ENCODE measurements at regions not wholly inside any gene's neighbourhood (a gene's known extent, or its start where the extent isn't known, plus 50 kb on each side); places are given as distances from the start of the nearest gene placed in this dataset.

- no peak overlapping the region for H3K27ac ChIP-seq (ENCODE audit: low read depth, low read length)
- H3K4me3 ChIP-seq (ENCODE audit: low read length in 3 of 3) = no peak overlapping the region
- no peaks in the 10 kb centered on the region for H3K9me3 ChIP-seq (ENCODE audit: control insufficient read depth in 3 of 3, low read length in 3 of 3)
- H3K4me1 ChIP-seq (ENCODE audit: control insufficient read depth in 3 of 3, insufficient read depth in 3 of 3, low read length in 3 of 3) = no peaks in the 10 kb centered on the region
- H3K36me3 ChIP-seq (ENCODE audit: control insufficient read depth in 3 of 3, insufficient read depth in 3 of 3, low read length in 3 of 3) = no peaks in the 10 kb centered on the region
- peaks cover 0 to 4% (median 0%) of the 10 kb centered on the region in 3 donors for H3K27me3 ChIP-seq (ENCODE audit: control insufficient read depth in 3 of 3, insufficient read depth in 3 of 3, low read length in 3 of 3)
- H3K9ac ChIP-seq (ENCODE audit: low read depth in 1 of 3, low read length in 3 of 3) = no peak overlapping the region
Measured at GRCh38 chr19:28012361-28012760, 1200.6 kb downstream of the UQCRFS1 start.

GRCh38 chr19:28010656-28011055 is 1202.3 kb downstream of the UQCRFS1 start:
- no peaks in the 10 kb centered on the region for H3K9me3 ChIP-seq (ENCODE audit: control insufficient read depth in 3 of 3, low read length in 3 of 3)
- no peak overlapping the region for H3K27ac ChIP-seq (ENCODE audit: low read depth, low read length)
- H3K27me3 ChIP-seq (ENCODE audit: control insufficient read depth in 3 of 3, insufficient read depth in 3 of 3, low read length in 3 of 3) = peaks cover 0 to 4% (median 0%) of the 10 kb centered on the region in 3 donors
- no peaks in the 10 kb centered on the region for H3K36me3 ChIP-seq (ENCODE audit: control insufficient read depth in 3 of 3, insufficient read depth in 3 of 3, low read length in 3 of 3)
- no peaks in the 10 kb centered on the region for H3K4me1 ChIP-seq (ENCODE audit: control insufficient read depth in 3 of 3, insufficient read depth in 3 of 3, low read length in 3 of 3)
- H3K9ac ChIP-seq (ENCODE audit: low read depth in 1 of 3, low read length in 3 of 3) = no peak overlapping the region
- no peak overlapping the region for H3K4me3 ChIP-seq (ENCODE audit: low read length in 3 of 3)

DNA sequence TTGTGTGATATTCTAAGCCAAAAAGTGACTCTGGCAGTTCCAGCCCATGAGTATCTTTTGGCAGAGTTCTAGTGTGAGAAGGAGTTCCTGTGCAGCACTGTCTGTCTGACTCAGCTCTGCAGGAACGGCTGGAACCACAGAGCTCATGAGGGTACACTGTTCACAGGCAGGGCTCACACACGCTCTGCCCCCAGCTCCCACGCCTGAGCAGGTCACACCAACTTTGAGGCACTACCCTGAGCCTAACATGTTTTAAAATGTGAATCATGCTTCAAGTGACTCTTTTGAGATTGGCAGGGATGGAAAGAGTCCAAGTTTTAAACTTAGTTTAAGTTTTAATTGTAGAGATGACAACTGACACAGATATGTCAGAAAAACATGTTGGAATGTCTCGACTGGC is 1203.3 kb downstream of the UQCRFS1 start:
- Histone ChIP-seq H3K9me3 (ENCODE audit: control insufficient read depth in 3 of 3, low read length in 3 of 3) (no peaks in the 10 kb centered on the region), H3K27me3 (ENCODE audit: control insufficient read depth in 3 of 3, insufficient read depth in 3 of 3, low read length in 3 of 3) (peaks cover 0 to 4% (median 0%) of the 10 kb centered on the region in 3 donors), H3K4me1 (ENCODE audit: control insufficient read depth in 3 of 3, insufficient read depth in 3 of 3, low read length in 3 of 3) (no peaks in the 10 kb centered on the region), H3K36me3 (ENCODE audit: control insufficient read depth in 3 of 3, insufficient read depth in 3 of 3, low read length in 3 of 3) (no peaks in the 10 kb centered on the region), H3K27ac (ENCODE audit: low read depth, low read length) (no peak overlapping the region), H3K4me3 (ENCODE audit: low read length in 3 of 3) (no peak overlapping the region), H3K9ac (ENCODE audit: low read depth in 1 of 3, low read length in 3 of 3) (no peak overlapping the region)

DNA sequence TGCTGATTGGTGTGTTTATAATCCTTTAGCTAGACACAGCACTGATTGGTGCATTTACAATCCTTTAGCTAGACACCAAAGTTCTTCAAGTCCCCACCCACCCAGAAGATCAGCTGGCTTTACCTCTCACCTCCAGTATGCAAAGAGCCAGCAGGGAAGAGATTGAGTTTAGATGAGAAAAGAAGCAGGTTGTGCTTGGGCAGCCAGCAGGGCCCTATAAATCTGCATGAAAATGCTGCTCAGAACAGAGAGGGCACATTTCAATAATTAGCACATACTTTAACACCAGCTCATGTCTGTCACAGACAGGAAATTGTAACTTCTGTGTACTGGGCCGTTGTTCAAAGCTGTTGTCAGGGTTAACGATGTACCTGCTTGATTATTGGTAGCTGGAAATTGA is 1204.3 kb downstream of the UQCRFS1 start:
- no peaks in the 10 kb centered on the region for H3K9me3 ChIP-seq (ENCODE audit: control insufficient read depth in 3 of 3, low read length in 3 of 3)
- H3K27me3 ChIP-seq (ENCODE audit: control insufficient read depth in 3 of 3, insufficient read depth in 3 of 3, low read length in 3 of 3) = peaks cover 0 to 4% (median 0%) of the 10 kb centered on the region in 3 donors
- no peak overlapping the region for H3K9ac ChIP-seq (ENCODE audit: low read depth in 1 of 3, low read length in 3 of 3)
- H3K4me3 ChIP-seq (ENCODE audit: low read length in 3 of 3) = no peak overlapping the region
- H3K4me1 ChIP-seq (ENCODE audit: control insufficient read depth in 3 of 3, insufficient read depth in 3 of 3, low read length in 3 of 3) = no peaks in the 10 kb centered on the region
- H3K27ac ChIP-seq (ENCODE audit: low read depth, low read length) = no peak overlapping the region
- H3K36me3 ChIP-seq (ENCODE audit: control insufficient read depth in 3 of 3, insufficient read depth in 3 of 3, low read length in 3 of 3) = no peaks in the 10 kb centered on the region

- no peaks in the 10 kb centered on the region for H3K9me3 ChIP-seq (ENCODE audit: control insufficient read depth in 3 of 3, low read length in 3 of 3)
- no peaks in the 10 kb centered on the region for H3K27me3 ChIP-seq (ENCODE audit: control insufficient read depth in 3 of 3, insufficient read depth in 3 of 3, low read length in 3 of 3)
- no peaks in the 10 kb centered on the region for H3K4me1 ChIP-seq (ENCODE audit: control insufficient read depth in 3 of 3, insufficient read depth in 3 of 3, low read length in 3 of 3)
- H3K27ac ChIP-seq (ENCODE audit: low read depth, low read length) = no peak overlapping the region
- no peak overlapping the region for H3K9ac ChIP-seq (ENCODE audit: low read depth in 1 of 3, low read length in 3 of 3)
- H3K4me3 ChIP-seq (ENCODE audit: low read length in 3 of 3) = no peak overlapping the region
- no peaks in the 10 kb centered on the region for H3K36me3 ChIP-seq (ENCODE audit: control insufficient read depth in 3 of 3, insufficient read depth in 3 of 3, low read length in 3 of 3)
Measured at GRCh38 chr19:28003543-28003942, 1209.4 kb downstream of the UQCRFS1 start.

DNA sequence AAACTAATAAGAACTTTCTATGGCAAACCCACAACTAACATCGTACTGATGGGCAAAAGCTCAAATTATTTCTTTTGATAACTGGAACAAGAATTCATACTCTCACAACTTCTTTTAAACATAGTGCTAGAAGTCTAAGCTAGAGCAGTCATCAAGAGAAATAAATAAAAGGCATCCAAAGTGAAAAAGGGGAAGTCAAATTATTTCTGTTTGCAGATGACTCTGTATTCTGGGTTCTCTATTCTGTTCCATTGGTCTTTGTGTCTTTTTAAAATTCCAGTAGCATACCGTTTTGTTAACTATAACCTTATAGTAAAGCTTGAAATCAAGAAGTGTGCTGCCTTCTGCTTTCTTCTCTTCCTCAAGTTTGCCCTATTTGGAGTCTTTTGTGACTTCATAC is 1215.9 kb downstream of the UQCRFS1 start:
- no peaks in the 10 kb centered on the region for H3K27me3 ChIP-seq (ENCODE audit: control insufficient read depth in 3 of 3, insufficient read depth in 3 of 3, low read length in 3 of 3)
- H3K4me1 ChIP-seq (ENCODE audit: control insufficient read depth in 3 of 3, insufficient read depth in 3 of 3, low read length in 3 of 3) = no peaks in the 10 kb centered on the region
- no peaks in the 10 kb centered on the region for H3K36me3 ChIP-seq (ENCODE audit: control insufficient read depth in 3 of 3, insufficient read depth in 3 of 3, low read length in 3 of 3)
- no peak overlapping the region for H3K9ac ChIP-seq (ENCODE audit: low read depth in 1 of 3, low read length in 3 of 3)
- H3K4me3 ChIP-seq (ENCODE audit: low read length in 3 of 3) = no peak overlapping the region
- no peaks in the 10 kb centered on the region for H3K9me3 ChIP-seq (ENCODE audit: control insufficient read depth in 3 of 3, low read length in 3 of 3)
- H3K27ac ChIP-seq (ENCODE audit: low read depth, low read length) = no peak overlapping the region

- Histone ChIP-seq H3K27me3 (ENCODE audit: control insufficient read depth in 3 of 3, insufficient read depth in 3 of 3, low read length in 3 of 3) (no peaks in the 10 kb centered on the region), H3K4me3 (ENCODE audit: low read length in 3 of 3) (no peak overlapping the region), H3K9ac (ENCODE audit: low read depth in 1 of 3, low read length in 3 of 3) (no peak overlapping the region), H3K27ac (ENCODE audit: low read depth, low read length) (no peak overlapping the region), H3K36me3 (ENCODE audit: control insufficient read depth in 3 of 3, insufficient read depth in 3 of 3, low read length in 3 of 3) (no peaks in the 10 kb centered on the region), H3K4me1 (ENCODE audit: control insufficient read depth in 3 of 3, insufficient read depth in 3 of 3, low read length in 3 of 3) (no peaks in the 10 kb centered on the region), H3K9me3 (ENCODE audit: control insufficient read depth in 3 of 3, low read length in 3 of 3) (no peaks in the 10 kb centered on the region)
Measured at GRCh38 chr19:27993619-27994570, 1219.1 kb downstream of the UQCRFS1 start.

GRCh38 chr19:27986299-27986698 is 1226.7 kb downstream of the UQCRFS1 start:
- no peak overlapping the region for H3K9ac ChIP-seq (ENCODE audit: low read depth in 1 of 3, low read length in 3 of 3)
- no peaks in the 10 kb centered on the region for H3K27me3 ChIP-seq (ENCODE audit: control insufficient read depth in 3 of 3, insufficient read depth in 3 of 3, low read length in 3 of 3)
- H3K27ac ChIP-seq (ENCODE audit: low read depth, low read length) = no peak overlapping the region
- no peaks in the 10 kb centered on the region for H3K4me1 ChIP-seq (ENCODE audit: control insufficient read depth in 3 of 3, insufficient read depth in 3 of 3, low read length in 3 of 3)
- no peaks in the 10 kb centered on the region for H3K9me3 ChIP-seq (ENCODE audit: control insufficient read depth in 3 of 3, low read length in 3 of 3)
- H3K4me3 ChIP-seq (ENCODE audit: low read length in 3 of 3) = no peak overlapping the region
- no peaks in the 10 kb centered on the region for H3K36me3 ChIP-seq (ENCODE audit: control insufficient read depth in 3 of 3, insufficient read depth in 3 of 3, low read length in 3 of 3)

- Histone ChIP-seq H3K36me3 (ENCODE audit: control insufficient read depth in 3 of 3, insufficient read depth in 3 of 3, low read length in 3 of 3) (no peaks in the 10 kb centered on the region), H3K4me1 (ENCODE audit: control insufficient read depth in 3 of 3, insufficient read depth in 3 of 3, low read length in 3 of 3) (no peaks in the 10 kb centered on the region), H3K27me3 (ENCODE audit: control insufficient read depth in 3 of 3, insufficient read depth in 3 of 3, low read length in 3 of 3) (no peaks in the 10 kb centered on the region), H3K9me3 (ENCODE audit: control insufficient read depth in 3 of 3, low read length in 3 of 3) (no peaks in the 10 kb centered on the region), H3K27ac (ENCODE audit: low read depth, low read length) (no peak overlapping the region), H3K9ac (ENCODE audit: low read depth in 1 of 3, low read length in 3 of 3) (no peak overlapping the region), H3K4me3 (ENCODE audit: low read length in 3 of 3) (no peak overlapping the region)
Measured at GRCh38 chr19:27975419-27976005, 1237.4 kb downstream of the UQCRFS1 start.

DNA sequence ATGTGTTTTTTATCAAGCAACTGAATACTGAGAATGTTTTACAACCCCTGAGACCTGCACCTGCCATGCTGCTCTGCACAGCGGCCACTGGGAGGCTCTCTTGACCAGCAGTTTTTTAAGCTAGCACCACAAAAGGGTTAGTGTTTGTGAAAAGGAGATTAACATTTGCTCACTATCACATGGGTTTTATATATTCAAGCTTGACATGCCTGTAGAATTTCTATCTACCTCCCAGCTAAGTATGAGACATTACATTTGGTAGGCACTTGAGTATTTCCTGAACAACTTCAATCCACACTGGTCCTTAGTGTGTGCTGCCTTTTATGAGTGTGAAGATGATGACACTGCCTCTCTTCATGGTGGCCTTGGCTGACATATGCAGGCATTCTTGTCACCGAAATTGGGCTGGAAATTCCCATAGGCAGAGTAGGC is 1238.9 kb downstream of the UQCRFS1 start:
- Histone ChIP-seq H3K4me1 (ENCODE audit: control insufficient read depth in 3 of 3, insufficient read depth in 3 of 3, low read length in 3 of 3) (no peaks in the 10 kb centered on the region), H3K36me3 (ENCODE audit: control insufficient read depth in 3 of 3, insufficient read depth in 3 of 3, low read length in 3 of 3) (no peaks in the 10 kb centered on the region), H3K4me3 (ENCODE audit: low read length in 3 of 3) (no peak overlapping the region), H3K9ac (ENCODE audit: low read depth in 1 of 3, low read length in 3 of 3) (no peak overlapping the region), H3K9me3 (ENCODE audit: control insufficient read depth in 3 of 3, low read length in 3 of 3) (no peaks in the 10 kb centered on the region), H3K27ac (ENCODE audit: low read depth, low read length) (no peak overlapping the region), H3K27me3 (ENCODE audit: control insufficient read depth in 3 of 3, insufficient read depth in 3 of 3, low read length in 3 of 3) (no peaks in the 10 kb centered on the region)
